Pancreas (tissue), 10 donors: ENCODE measurements at regions not wholly inside any gene's neighbourhood (a gene's known extent, or its start where the extent isn't known, plus 50 kb on each side); places are given as distances from the start of the nearest gene placed in this dataset.
"Not testable (repeated sequence)": the region's sequence is repeated elsewhere in the genome, so short reads cannot be mapped to it uniquely, and the experiment has no call there.

Experiments
- ATAC-seq, 4 donors: fragments of 200-7000 bp; cut with Tn5 transposase; one replicate each; pipeline versions ENCODE4 v1.8.0 to v1.9.1; 2020; ENCODE audit warnings: mild to moderate bottlenecking in 4 of 4, moderate library complexity in 4 of 4
- DNase-seq, 6 donors: peaks; one replicate each; pipeline ENCODE4 v3.0.0-alpha.2; 2020
- FAIRE-seq: peaks from 2 replicates; lab custom pipeline; 2012; peaks lifted over from hg19 to GRCh38; lab: Jason Lieb, UNC
- H3K27ac ChIP-seq, 4 donors: fragments of 200-600 bp; sonication (generic); 1 replicate in 3 of 4; 2 replicates in 1 of 4; pipeline versions ENCODE4 v1.5.0 to v1.8.0; 2020
- H3K27me3 ChIP-seq, 4 donors: fragments of 200-600 bp; one replicate each; pipeline ENCODE4 v1.8.0; 2021
- H3K36me3 ChIP-seq, 3 donors: fragments of 200-600 bp; sonication (generic) in 1 of 3; one replicate each; pipeline versions ENCODE4 v1.5.0 to v1.8.0; 2020 to 2021
- H3K4me1 ChIP-seq, 3 donors: fragments of 200-600 bp; one replicate each; pipeline ENCODE4 v1.8.0; 2021
- H3K4me3 ChIP-seq, 4 donors: fragments of 200-600 bp; sonication (generic) in 2 of 4; one replicate each; pipeline versions ENCODE4 v1.5.0 to v1.8.0; 2020 to 2021
- H3K9me3 ChIP-seq, 4 donors: fragments of 200-600 bp; one replicate each; pipeline ENCODE4 v1.8.0; 2021
- WGBS, 2 donors: extraction: QIAGEN DNeasy Blood & Tissue Kit; methylation state at CpG; one replicate each; pipeline ENCODE4 v1.1.7; 2013; 5-methylcytosine and 5-hydroxymethylcytosine counted together
- intact Hi-C, 3 donors: fragments of 100-400 bp; cut with DNase I; formaldehyde crosslinking; loops; one replicate each; pipeline versions ENCODE4 v1.11.1 to v1.14.2; 2022
- donor health status: healthy with polysubstance abuse.
- donor health status: DM: no; HTN: no; CAD: no; lungs with moderate emphysema.
- donor health status: DM: no; HTN: no; CAD: no.
- donor health status: control.
- donor health status: control.
- donor health status: Bipolar disorder and iron deficiency.
- donor health status: DM: yes; HTN: yes; CAD: no.
- donor health status: DM: no; HTN: no; CAD: no.
- donor health status: DM: no; HTN: no; CAD: no.
- donor health status: DM: yes; HTN: yes; CAD: no.

- H3K27me3 ChIP-seq, H3K9me3 ChIP-seq, H3K36me3 ChIP-seq, H3K4me3 ChIP-seq, FAIRE-seq, H3K4me1 ChIP-seq, ATAC-seq, DNase-seq, H3K27ac ChIP-seq, intact Hi-C loops: not testable (repeated sequence)
- 83 to 92% methylated on average over 3 of the region's 3 CpGs for WGBS, 2 donors
Observed at GRCh38 chr4:118435415-118435814, 82.6 kb upstream of the PRSS12 start.

GRCh38 chr4:118442115-118442837 lies 89.5 kb upstream of the PRSS12 start:
- WGBS, 2 donors: 68 to 75% methylated on average over 7 to 8 of the region's 8 CpGs
- H3K27ac ChIP-seq, ATAC-seq, H3K27me3 ChIP-seq, intact Hi-C loops, DNase-seq, H3K36me3 ChIP-seq, H3K4me3 ChIP-seq, FAIRE-seq, H3K4me1 ChIP-seq, H3K9me3 ChIP-seq: not testable (repeated sequence)

- H3K4me1 ChIP-seq, H3K27ac ChIP-seq, H3K4me3 ChIP-seq, H3K36me3 ChIP-seq, FAIRE-seq, ATAC-seq, H3K9me3 ChIP-seq, H3K27me3 ChIP-seq, DNase-seq, intact Hi-C loops: not testable (repeated sequence)
- 77 to 94% methylated on average over 1 to 3 of the region's 3 CpGs for WGBS, 2 donors
Observed at GRCh38 chr4:118447397-118447796, 94.6 kb upstream of the PRSS12 start.

GRCh38 chr4:118454857-118455256 lies 102.1 kb upstream of the PRSS12 start:
- H3K4me1 ChIP-seq, intact Hi-C loops, H3K9me3 ChIP-seq, H3K27ac ChIP-seq, ATAC-seq, H3K27me3 ChIP-seq, FAIRE-seq, H3K36me3 ChIP-seq, H3K4me3 ChIP-seq, DNase-seq: not testable (repeated sequence)
- WGBS, 2 donors: 37 to 56% methylated on average over 1 of the region's 1 CpG

GRCh38 chr4:118461435-118461834 lies 108.6 kb upstream of the PRSS12 start:
- H3K4me3 ChIP-seq, H3K27me3 ChIP-seq, FAIRE-seq, DNase-seq, ATAC-seq, H3K4me1 ChIP-seq, H3K9me3 ChIP-seq, H3K27ac ChIP-seq, intact Hi-C loops, H3K36me3 ChIP-seq: not testable (repeated sequence)
- WGBS, 2 donors: 78 to 89% methylated on average over 5 of the region's 5 CpGs

- DNase-seq, H3K9me3 ChIP-seq, H3K4me1 ChIP-seq, H3K4me3 ChIP-seq, H3K27ac ChIP-seq, H3K27me3 ChIP-seq, H3K36me3 ChIP-seq, intact Hi-C loops, ATAC-seq, FAIRE-seq: not testable (repeated sequence)
- 58 to 66% methylated on average over 2 of the region's 2 CpGs for WGBS, 2 donors
Observed at GRCh38 chr4:118465831-118466230, 113.0 kb upstream of the PRSS12 start.

- ATAC-seq, DNase-seq, H3K4me3 ChIP-seq, H3K4me1 ChIP-seq, intact Hi-C loops, H3K27ac ChIP-seq, H3K36me3 ChIP-seq, H3K27me3 ChIP-seq, H3K9me3 ChIP-seq: not testable (repeated sequence)
- 87 to 96% methylated on average over 3 of the region's 3 CpGs for WGBS, 2 donors
- FAIRE-seq: peak; percentile 80
Observed at GRCh38 chr4:118474001-118474626, 121.3 kb upstream of the PRSS12 start.

- H3K36me3 ChIP-seq, H3K27ac ChIP-seq, intact Hi-C loops, ATAC-seq, H3K27me3 ChIP-seq, DNase-seq, H3K4me1 ChIP-seq, H3K4me3 ChIP-seq, H3K9me3 ChIP-seq: not testable (repeated sequence)
- peak; percentile 5 for FAIRE-seq
Observed at GRCh38 chr4:118474771-118475170, 122.0 kb upstream of the PRSS12 start.

- H3K4me3 ChIP-seq, ATAC-seq, DNase-seq, H3K27ac ChIP-seq, H3K9me3 ChIP-seq, H3K27me3 ChIP-seq, H3K4me1 ChIP-seq, FAIRE-seq, intact Hi-C loops, H3K36me3 ChIP-seq: not testable (repeated sequence)
- 73 to 85% methylated on average over 3 of the region's 3 CpGs for WGBS, 2 donors
Observed at GRCh38 chr4:118475901-118476300, 123.1 kb upstream of the PRSS12 start.

- H3K9me3 ChIP-seq, ATAC-seq, H3K4me3 ChIP-seq, H3K27ac ChIP-seq, H3K4me1 ChIP-seq, intact Hi-C loops, DNase-seq, FAIRE-seq, H3K27me3 ChIP-seq, H3K36me3 ChIP-seq: not testable (repeated sequence)
Observed at GRCh38 chr4:118477826-118478225, 125.0 kb upstream of the PRSS12 start.

- H3K4me3 ChIP-seq, DNase-seq, H3K27ac ChIP-seq, H3K9me3 ChIP-seq, H3K4me1 ChIP-seq, intact Hi-C loops, H3K27me3 ChIP-seq, H3K36me3 ChIP-seq: not testable (repeated sequence)
- ATAC-seq (peak in 2 of 4 donors; percentile 36 to 37), FAIRE-seq (peak; percentile 29)
- 16 to 17% methylated on average over 2 of the region's 3 CpGs for WGBS, 2 donors
Observed at GRCh38 chr4:118485801-118486314, 133.1 kb upstream of the PRSS12 start.

GRCh38 chr4:118492963-118493362 lies 140.2 kb upstream of the PRSS12 start:
- H3K27me3 ChIP-seq, H3K27ac ChIP-seq, FAIRE-seq, H3K36me3 ChIP-seq, intact Hi-C loops, H3K9me3 ChIP-seq, ATAC-seq, H3K4me3 ChIP-seq, H3K4me1 ChIP-seq, DNase-seq: not testable (repeated sequence)
- WGBS, 2 donors: 58 to 64% methylated on average over 4 of the region's 4 CpGs
